ENCODE measurements at regions not wholly inside any gene's neighbourhood (a gene's known extent, or its start where the extent isn't known, plus 50 kb on each side); places are given as distances from the start of the nearest gene placed in this dataset.
"Not testable (repeated sequence)": the region's sequence is repeated elsewhere in the genome, so short reads cannot be mapped to it uniquely, and the experiment has no call there.

GRCh38 chr5:122515210-122515609, 203.2 kb downstream of the SNCAIP start:
- DNase-seq (ENCODE audit: low spot score) = not testable (repeated sequence)

GRCh38 chr5:122515709-122516431, 203.8 kb downstream of the SNCAIP start:
- DNase-seq (ENCODE audit: low spot score) = peak; percentile 79

DNA sequence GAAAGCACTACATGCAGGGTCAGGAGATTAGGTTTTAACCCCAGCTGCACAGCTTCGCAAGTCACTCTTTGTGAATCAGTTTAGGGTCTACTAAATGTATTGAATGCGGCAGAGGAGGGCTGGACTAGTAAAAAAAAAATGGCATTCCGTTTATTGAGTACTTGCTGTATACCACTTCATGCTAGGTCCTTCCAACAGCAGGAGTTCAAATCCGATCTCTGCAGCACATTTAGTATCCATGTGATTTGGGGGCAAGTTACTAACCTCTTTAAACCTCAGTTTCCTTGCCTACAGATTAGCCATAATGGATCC, 204.4 kb downstream of the SNCAIP start:
- DNase-seq (ENCODE audit: low spot score) = no peak

- DNase-seq (ENCODE audit: low spot score) = no peak
Measured at GRCh38 chr5:122517091-122517490, 205.1 kb downstream of the SNCAIP start.

- DNase-seq (ENCODE audit: low spot score) = no peak
Measured at GRCh38 chr5:122523776-122524175, 211.7 kb downstream of the SNCAIP start.

- no peak for DNase-seq (ENCODE audit: low spot score)
Measured at GRCh38 chr5:122527547-122527946, 215.5 kb downstream of the SNCAIP start.

DNA sequence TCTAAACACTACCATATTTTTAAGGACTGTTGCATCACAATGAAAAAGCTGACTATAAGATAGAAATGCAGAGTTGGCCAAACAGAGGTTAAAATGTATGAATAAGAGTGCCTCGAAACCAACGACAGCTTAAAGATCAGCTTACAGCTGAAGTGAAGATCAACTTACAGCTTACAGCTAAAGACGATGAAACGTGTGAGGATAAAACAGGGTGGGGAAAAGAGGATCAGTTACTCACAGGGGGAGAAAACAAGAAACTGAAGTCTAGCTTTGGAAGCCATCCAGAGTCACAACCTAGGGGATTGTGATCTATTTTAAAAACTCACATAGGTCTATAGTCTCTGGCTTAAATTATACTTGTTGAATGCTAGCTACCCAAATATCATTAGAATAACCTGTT, 220.0 kb downstream of the SNCAIP start:
- DNase-seq (ENCODE audit: low spot score) = no peak

GRCh38 chr5:122533825-122534224, 221.8 kb downstream of the SNCAIP start:
- DNase-seq (ENCODE audit: low spot score) = no peak

DNA sequence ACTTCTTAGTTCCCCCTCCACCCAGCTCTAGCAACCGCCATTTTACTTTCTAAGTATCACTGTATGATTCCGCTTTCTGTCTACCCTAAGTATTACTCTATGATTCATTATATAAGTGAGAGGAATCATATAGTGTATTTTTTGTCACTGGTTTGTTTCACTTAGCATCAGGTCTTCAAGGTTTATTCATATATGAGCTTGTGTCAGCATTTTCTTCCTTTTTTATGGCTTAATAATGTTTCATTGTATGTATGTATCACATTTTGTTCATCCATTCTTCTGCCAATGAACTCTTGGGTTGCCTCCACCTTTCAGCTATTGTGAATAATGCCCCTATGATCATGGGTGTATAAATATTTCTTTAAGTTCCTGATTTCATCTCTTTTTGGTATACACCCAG, 222.8 kb downstream of the SNCAIP start:
- DNase-seq (ENCODE audit: low spot score) = no peak

DNA sequence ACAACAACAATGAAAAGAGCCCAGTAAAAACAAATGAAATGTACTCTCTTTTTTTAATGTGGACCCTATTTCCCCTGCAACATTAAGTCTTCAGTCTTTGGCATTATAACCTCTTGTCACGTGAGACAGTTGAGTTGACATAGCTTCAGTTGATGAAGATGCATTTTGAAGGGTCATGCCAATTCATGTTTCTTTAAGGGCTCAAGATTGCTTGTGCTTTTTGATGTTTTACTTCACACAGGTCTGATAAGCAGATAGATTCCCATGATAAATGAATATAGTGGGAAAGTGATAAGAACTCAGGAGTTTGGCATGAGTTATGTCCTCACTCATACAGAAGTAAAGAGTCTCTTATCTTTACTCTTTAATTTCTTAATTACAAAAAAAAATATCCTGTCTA, 229.4 kb downstream of the SNCAIP start:
- no peak for DNase-seq (ENCODE audit: low spot score)

GRCh38 chr5:122545986-122546385, 228.9 kb upstream of the SNX2 start:
- no peak for DNase-seq (ENCODE audit: low spot score)

DNA sequence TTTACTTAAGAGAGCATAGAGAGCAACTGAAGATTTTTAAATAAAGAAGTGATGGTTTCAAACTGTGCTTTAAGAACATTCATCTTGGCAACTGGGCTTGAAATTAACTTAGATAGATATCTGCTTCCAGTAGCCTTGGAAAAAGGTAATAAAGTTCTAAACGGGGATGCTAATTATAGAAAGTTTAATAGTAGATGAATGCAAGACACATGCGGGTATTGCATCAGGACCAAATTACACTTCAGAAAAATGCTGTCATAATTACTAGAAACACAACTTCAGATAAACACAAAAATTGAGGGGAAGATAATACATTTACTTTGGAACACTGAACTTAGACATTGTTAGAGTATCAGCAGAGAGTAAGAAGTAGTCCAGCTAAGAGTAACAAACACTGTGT, 227.7 kb upstream of the SNX2 start:
- DNase-seq (ENCODE audit: low spot score) = no peak

DNA sequence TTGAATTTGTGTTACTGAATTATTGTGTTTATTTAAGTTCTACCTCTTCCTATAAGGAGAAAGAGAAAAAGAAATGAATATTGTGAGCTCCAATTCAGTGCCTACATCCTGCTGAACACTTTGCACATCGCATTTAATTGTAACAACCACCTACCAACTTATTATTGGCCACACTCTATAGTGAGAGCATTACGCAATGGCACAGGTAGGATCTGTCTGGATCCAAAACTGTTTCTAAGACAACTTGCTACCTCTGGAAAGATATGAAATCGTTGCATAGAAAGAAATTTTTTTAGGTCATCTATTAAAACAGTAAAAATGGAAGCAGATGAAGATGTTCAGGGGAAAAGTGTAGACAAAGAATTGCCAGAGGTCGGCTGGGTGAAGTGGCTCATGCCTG, 227.2 kb upstream of the SNX2 start:
- no peak for DNase-seq (ENCODE audit: low spot score)

GRCh38 chr5:122559676-122560075, 215.2 kb upstream of the SNX2 start:
- no peak for DNase-seq (ENCODE audit: low spot score)

- no peak for DNase-seq (ENCODE audit: low spot score)
Measured at GRCh38 chr5:122561209-122561608, 213.7 kb upstream of the SNX2 start.

GRCh38 chr5:122565331-122565730, 209.5 kb upstream of the SNX2 start:
- DNase-seq (ENCODE audit: low spot score) = no peak

DNA sequence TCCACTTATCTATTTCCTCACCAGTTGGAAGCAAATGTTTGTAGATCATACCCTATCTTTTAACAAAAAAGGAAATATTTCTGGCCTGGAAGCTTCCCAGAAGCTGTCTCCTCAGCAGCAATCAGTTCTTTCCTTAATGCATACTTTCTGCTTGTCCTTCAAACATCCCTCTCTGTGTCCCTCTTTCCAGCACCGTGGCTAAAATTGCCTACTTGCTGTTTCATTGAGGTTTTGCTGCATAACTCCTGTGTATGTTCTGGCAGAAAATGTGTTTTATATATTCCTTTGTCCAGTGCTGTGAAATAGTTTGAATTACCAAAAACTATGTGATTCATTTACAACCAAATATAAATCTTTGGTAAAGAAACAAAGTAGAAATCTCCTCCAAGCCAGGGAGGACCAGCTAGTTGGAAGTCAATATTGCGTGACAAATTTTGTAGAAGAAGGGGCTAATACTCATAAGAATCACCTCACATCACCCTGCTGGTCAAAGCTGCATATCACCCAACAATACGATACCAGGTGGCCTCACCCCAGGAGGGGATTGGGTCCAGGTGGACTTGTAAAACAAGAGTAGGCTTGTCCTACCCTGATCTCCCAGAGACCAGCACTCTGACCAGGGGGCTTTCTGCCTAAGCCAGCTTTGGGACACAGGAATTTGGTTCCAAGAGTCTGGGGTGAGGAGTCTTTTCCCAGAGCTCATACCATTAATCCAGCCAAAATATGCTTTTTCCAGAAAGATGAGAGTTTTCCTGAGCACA, 198.4 kb upstream of the SNX2 start:
- DNase-seq (ENCODE audit: low spot score) = no peak

- DNase-seq (ENCODE audit: low spot score) = no peak
Measured at GRCh38 chr5:122581629-122582028, 193.3 kb upstream of the SNX2 start.

GRCh38 chr5:122584411-122585300, 190.2 kb upstream of the SNX2 start:
- DNase-seq (ENCODE audit: low spot score) = no peak

- DNase-seq (ENCODE audit: low spot score) = no peak
Measured at GRCh38 chr5:122585371-122585770, 189.5 kb upstream of the SNX2 start.

DNA sequence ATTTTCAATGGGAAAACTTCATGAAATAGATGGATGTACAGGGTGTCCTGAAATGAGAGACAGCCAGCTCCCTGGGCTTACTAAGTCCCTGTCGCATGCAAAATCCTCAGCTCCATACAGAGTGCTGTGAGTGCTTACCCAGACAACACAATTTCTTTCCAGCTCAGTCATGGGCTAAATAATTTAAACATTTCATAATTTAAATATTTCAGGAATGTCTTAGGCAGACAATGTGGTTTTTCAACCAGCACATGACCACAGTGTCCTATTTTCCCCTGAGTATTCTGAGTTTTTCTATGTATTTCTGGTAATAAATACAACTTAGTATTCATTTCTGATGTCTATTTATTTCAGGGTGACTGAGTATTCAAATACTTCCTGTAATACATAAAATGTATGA, 188.5 kb upstream of the SNX2 start:
- DNase-seq (ENCODE audit: low spot score) = no peak

DNA sequence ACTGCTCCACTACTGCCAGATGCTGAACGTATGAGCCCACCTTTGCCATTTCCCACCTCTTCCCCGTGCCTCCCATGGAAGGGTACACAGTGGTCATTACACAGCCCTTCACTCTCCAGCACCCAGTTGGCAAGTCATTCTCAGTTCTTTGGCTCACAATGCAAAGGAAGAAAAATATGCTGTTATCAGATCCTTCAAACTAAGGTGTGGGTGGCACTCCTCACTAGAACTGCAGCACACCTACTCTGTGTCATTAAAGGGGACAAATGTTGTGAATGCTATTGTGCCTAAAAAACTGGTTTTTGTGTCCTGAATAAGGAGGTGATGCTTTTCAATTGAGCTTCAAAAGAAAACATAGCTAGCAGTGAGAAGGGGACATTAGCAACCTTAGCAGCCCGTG, 183.1 kb upstream of the SNX2 start:
- DNase-seq (ENCODE audit: low spot score) = no peak

DNA sequence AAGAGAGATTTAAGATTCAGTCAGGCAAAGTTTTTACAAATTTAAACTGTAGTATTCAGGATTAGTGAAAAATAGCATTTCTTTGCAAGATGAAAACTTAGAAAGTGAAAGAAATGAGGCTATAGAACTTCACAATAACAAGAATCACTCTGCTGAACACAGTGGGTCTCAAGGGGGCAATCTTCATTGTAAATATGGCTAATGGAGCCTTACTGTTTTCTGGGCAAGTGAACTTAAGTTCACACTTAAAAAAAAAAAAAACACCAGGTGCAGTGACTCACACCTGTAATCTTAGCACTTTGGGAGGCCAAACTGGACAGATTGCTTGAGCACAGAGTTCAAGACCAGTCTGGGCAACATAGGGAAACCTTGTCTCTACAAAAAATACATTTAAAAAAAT, 175.9 kb upstream of the SNX2 start:
- DNase-seq (ENCODE audit: low spot score) = no peak
